GM19023 (cell line): ENCODE measurements at regions not wholly inside any gene's neighbourhood (a gene's known extent, or its start where the extent isn't known, plus 50 kb on each side); places are given as distances from the start of the nearest gene placed in this dataset.
A peak's percentile ranks its signal among the peaks of the same experiment; 100 is the strongest.

Experiments
- ATAC-seq: cut with Tn5 transposase; IDR thresholded peaks from one replicate; pipeline ENCODE4 v1.9.1; 2021; ENCODE audit warnings: mild to moderate bottlenecking, moderate library complexity; ENCODE audit not compliant: unreplicated experiment

- ATAC-seq, result no peak
Observed at GRCh38 chr9:36763778-36764177, 191.1 kb downstream of the MELK start.

GRCh38 chr9:36764364-36765076 lies 191.8 kb downstream of the MELK start:
- no peak for ATAC-seq

GRCh38 chr9:36765077-36765390 lies 192.3 kb downstream of the MELK start:
- ATAC-seq, result no peak

GRCh38 chr9:36765468-36766341 lies 193.0 kb downstream of the MELK start:
- ATAC-seq, result peak; percentile 97

GRCh38 chr9:36768677-36769076 lies 196.0 kb downstream of the MELK start:
- no peak for ATAC-seq

GRCh38 chr9:36770025-36770424 lies 197.3 kb downstream of the MELK start:
- no peak for ATAC-seq

- no peak for ATAC-seq
Observed at GRCh38 chr9:36772449-36773403, 200.0 kb downstream of the MELK start.

- ATAC-seq, result no peak
Observed at GRCh38 chr9:36778682-36779081, 206.0 kb downstream of the MELK start.

GRCh38 chr9:36779582-36779981 lies 206.9 kb downstream of the MELK start:
- no peak for ATAC-seq

GRCh38 chr9:36780186-36780585 lies 207.5 kb downstream of the MELK start:
- ATAC-seq, result no peak

- ATAC-seq, result no peak
Observed at GRCh38 chr9:36781533-36781932, 208.8 kb downstream of the MELK start.
